HepG2 (cell line): ENCODE measurements at regions not wholly inside any gene's neighbourhood (a gene's known extent, or its start where the extent isn't known, plus 50 kb on each side); places are given as distances from the start of the nearest gene placed in this dataset.

Source experiments
- ATAC-seq: fragments of 200-7000 bp; cut with Tn5 transposase; 3 replicates; pipeline ENCODE4 v1.9.1; 2020; ENCODE audit warnings: mild to moderate bottlenecking, moderate library complexity
- BruUV-seq: library from RNA; stranded (reverse); fragments of 400-500 nt; replicated peaks from 2 replicates; lab custom pipeline; 2021; lab: Mats Ljungman, UMichigan
- CTCF ChIA-PET: fragments of 300-600 bp; formaldehyde crosslinking; extraction: SDS; loops from one replicate; lab custom pipeline; 2021; ENCODE audit warnings: low total read pairs, inconsistent platforms, low intra/inter-chr PET ratio; lab: Yijun Ruan, JAX
- POLR2A ChIA-PET: fragments of 350-600 bp; sonication (Branson Sonifier 250); formaldehyde crosslinking; loops from one replicate; lab custom pipeline; 2020; ENCODE audit warnings: antibody characterized with exemption, inconsistent platforms; lab: Yijun Ruan, JAX
- DNase-seq: peaks from one replicate; pipeline ENCODE4 v3.0.0-alpha.2; 2015; ENCODE audit warnings: low spot score
- FAIRE-seq: peaks from 3 replicates; lab custom pipeline; 2011; peaks lifted over from hg19 to GRCh38; lab: Jason Lieb, UNC
- H2AFZ ChIP-seq: one replicate; pipeline ENCODE4 v1.6.1; 2011; ENCODE audit warnings: low read length, inconsistent platforms
- H3K27ac ChIP-seq: fragments of 300-600 bp; 3 replicates; pipeline ENCODE4 v1.8.0; 2011; ENCODE audit warnings: mixed run types, mild to moderate bottlenecking, mixed read lengths, low read length, inconsistent platforms; ENCODE audit not compliant: insufficient read depth; ENCODE audit errors: extremely low read length
- H3K27me3 ChIP-seq, 2 experiments: fragments of 200-600 bp in 1 of 2; 2 replicates in 1 of 2; 3 replicates in 1 of 2; pipeline versions ENCODE4 v1.6.0 to v1.8.0; 2011; ENCODE audit warnings: low read length in 2 of 2, mild to moderate bottlenecking in 2 of 2, moderate library complexity in 2 of 2, inconsistent platforms in 1 of 2; ENCODE audit not compliant: insufficient read depth in 2 of 2, control insufficient read depth in 1 of 2
- H3K36me3 ChIP-seq, 2 experiments: fragments of 200-600 bp in 1 of 2; replicated peaks in 1 of 2; 2 replicates in 1 of 2; 3 replicates in 1 of 2; pipeline versions ENCODE4 v1.5.1 to v1.8.0; 2011; ENCODE audit warnings: low read length in 2 of 2, inconsistent platforms in 1 of 2; ENCODE audit not compliant: insufficient read depth in 2 of 2, control insufficient read depth in 1 of 2
- H3K4me1 ChIP-seq: 2 replicates; pipeline ENCODE4 v1.5.1; 2012; ENCODE audit warnings: low read length, inconsistent platforms; ENCODE audit not compliant: insufficient read depth
- H3K4me2 ChIP-seq: 2 replicates; pipeline ENCODE4 v1.6.0; 2011; ENCODE audit warnings: low read depth, low read length, inconsistent platforms
- H3K4me3 ChIP-seq, 3 experiments: fragments of 200-600 bp in 1 of 3; sonication (generic), shearing (Covaris generic) in 1 of 3; replicated peaks in 1 of 3; 2 replicates each; pipeline ENCODE4 v1.5.1; 2011 to 2016; ENCODE audit warnings: low read length in 3 of 3, inconsistent platforms in 2 of 3, low read depth in 2 of 3, mild to moderate bottlenecking in 2 of 3, control low read depth in 1 of 3, mixed read lengths in 1 of 3; ENCODE audit not compliant: insufficient read depth in 1 of 3
- H3K79me2 ChIP-seq: one replicate; pipeline ENCODE4 v1.6.1; 2011; ENCODE audit warnings: low read length, inconsistent platforms; ENCODE audit not compliant: insufficient read depth
- H3K9ac ChIP-seq: 2 replicates; pipeline ENCODE4 v1.6.0; 2011; ENCODE audit warnings: mild to moderate bottlenecking, low read depth, low read length, inconsistent platforms; ENCODE audit not compliant: insufficient read depth
- H3K9me3 ChIP-seq: 2 replicates; pipeline ENCODE4 v1.5.1; 2012; ENCODE audit warnings: mild to moderate bottlenecking, low read length
- H4K20me1 ChIP-seq: 2 replicates; pipeline ENCODE4 v1.6.0; 2011; ENCODE audit warnings: inconsistent platforms, mild to moderate bottlenecking, low read length, moderate library complexity; ENCODE audit not compliant: insufficient read depth
- CBX1 ChIP-seq: IDR thresholded peaks from one replicate; pipeline ENCODE4 v1.6.1; 2016; ENCODE audit warnings: antibody characterized with exemption, low read depth
- ELF3 ChIP-seq: IDR thresholded peaks from 2 replicates; pipeline ENCODE4 v1.6.1; 2016; ENCODE audit warnings: missing genetic modification reagents, missing compliant biosample characterization
- MBNL3 ChIP-seq: fragments of 250-450 bp; sonication (Bioruptor Pico); conservative IDR thresholded peaks from 2 replicates; pipeline ENCODE4 v1.8.0; 2022; ENCODE audit warnings: mild to moderate bottlenecking, inconsistent platforms
- MTF1 ChIP-seq: sonication (generic); formaldehyde crosslinking; IDR thresholded peaks from 2 replicates; pipeline ENCODE4 v1.5.0; 2020; ENCODE audit warnings: missing genetic modification reagents
- NRL ChIP-seq: sonication (generic); formaldehyde crosslinking; IDR thresholded peaks from 2 replicates; pipeline ENCODE4 v1.5.0; 2020; ENCODE audit warnings: missing genetic modification reagents, mild to moderate bottlenecking, moderate library complexity, borderline replicate concordance
- RFXAP ChIP-seq: sonication (generic); formaldehyde crosslinking; IDR thresholded peaks from 2 replicates; pipeline ENCODE4 v1.4.0; 2020; ENCODE audit warnings: missing genetic modification reagents, borderline replicate concordance
- SMC3 ChIP-seq: IDR thresholded peaks from 2 replicates; pipeline ENCODE4 v1.6.1; 2011; ENCODE audit warnings: low read length, improper control_type of control experiment
- SRSF4 ChIP-seq: fragments of 200-400 bp; formaldehyde crosslinking; IDR thresholded peaks from one replicate; pipeline ENCODE4 v1.6.1; 2018; ENCODE audit warnings: mild to moderate bottlenecking, low read depth, low read length, moderate library complexity; ENCODE audit not compliant: poor library complexity, severe bottlenecking
- TAF15 ChIP-seq: fragments of 200-400 bp; formaldehyde crosslinking; IDR thresholded peaks from one replicate; pipeline ENCODE4 v1.6.1; 2018; ENCODE audit warnings: mild to moderate bottlenecking, low read depth, low read length; ENCODE audit not compliant: poor library complexity, severe bottlenecking
- TEAD3 ChIP-seq: optimal IDR thresholded peaks from 2 replicates; pipeline ENCODE3; 2016; ENCODE audit warnings: borderline replicate concordance
- TRIM24 ChIP-seq: sonication (generic); formaldehyde crosslinking; IDR thresholded peaks from 2 replicates; pipeline ENCODE4 v1.8.0; 2022; ENCODE audit warnings: mild to moderate bottlenecking, missing genetic modification reagents
- TSC22D2 ChIP-seq: sonication (generic); formaldehyde crosslinking; IDR thresholded peaks from 2 replicates; pipeline ENCODE4 v1.5.1; 2020; ENCODE audit warnings: missing genetic modification reagents, mild to moderate bottlenecking, borderline replicate concordance
- ZBTB42 ChIP-seq: sonication (generic); formaldehyde crosslinking; IDR thresholded peaks from 2 replicates; pipeline ENCODE4 v1.5.0; 2020; ENCODE audit warnings: mild to moderate bottlenecking, missing genetic modification reagents
- ZIK1 ChIP-seq: sonication (generic); formaldehyde crosslinking; IDR thresholded peaks from 2 replicates; pipeline ENCODE4 v1.5.0; 2020; ENCODE audit warnings: mild to moderate bottlenecking, low read depth, missing genetic modification reagents, borderline replicate concordance
- ZNF17 ChIP-seq: sonication (generic); formaldehyde crosslinking; IDR thresholded peaks from 2 replicates; pipeline ENCODE4 v1.5.0; 2020; ENCODE audit warnings: mild to moderate bottlenecking, missing genetic modification reagents
- ZNF546 ChIP-seq: sonication (generic); formaldehyde crosslinking; conservative IDR thresholded peaks from 2 replicates; pipeline ENCODE4 v1.8.1; 2023; ENCODE audit warnings: mild to moderate bottlenecking, missing genetic modification reagents
- WGBS: methylation state at CpG from one replicate; pipeline ENCODE4 v1.1.6; 2017; ENCODE audit warnings: low lambda C conversion rate; 5-methylcytosine and 5-hydroxymethylcytosine counted together
- in situ Hi-C: cut with HindIII; loops from 2 replicates; pipeline ENCODE4 v1.10.0; 2017; ENCODE audit warnings: low pct_unique_long_range_greater_than_20kb; ENCODE audit not compliant: extremely low pct_ligation_motif_present
- intact Hi-C: fragments of 100-400 bp; cut with micrococcal nuclease; formaldehyde crosslinking; loops from one replicate; pipeline ENCODE4 v1.10.0; 2022; ENCODE audit not compliant: unreplicated experiment
- TF ChIP-seq, protein P1 (sequence below): sonication (generic); formaldehyde crosslinking; IDR thresholded peaks from 2 replicates; pipeline ENCODE4 v1.8.0; 2023; ENCODE audit warnings: mild to moderate bottlenecking, missing genetic modification reagents
- TF ChIP-seq, protein P2 (sequence below): sonication (generic); formaldehyde crosslinking; IDR thresholded peaks from 2 replicates; pipeline ENCODE4 v1.4.0; 2020; ENCODE audit warnings: missing genetic modification reagents, mild to moderate bottlenecking, borderline replicate concordance
- TF ChIP-seq, protein P3 (sequence below): sonication (generic); formaldehyde crosslinking; IDR thresholded peaks from 2 replicates; pipeline ENCODE4 v1.5.0; 2020; ENCODE audit warnings: mild to moderate bottlenecking, missing genetic modification reagents

DNA sequence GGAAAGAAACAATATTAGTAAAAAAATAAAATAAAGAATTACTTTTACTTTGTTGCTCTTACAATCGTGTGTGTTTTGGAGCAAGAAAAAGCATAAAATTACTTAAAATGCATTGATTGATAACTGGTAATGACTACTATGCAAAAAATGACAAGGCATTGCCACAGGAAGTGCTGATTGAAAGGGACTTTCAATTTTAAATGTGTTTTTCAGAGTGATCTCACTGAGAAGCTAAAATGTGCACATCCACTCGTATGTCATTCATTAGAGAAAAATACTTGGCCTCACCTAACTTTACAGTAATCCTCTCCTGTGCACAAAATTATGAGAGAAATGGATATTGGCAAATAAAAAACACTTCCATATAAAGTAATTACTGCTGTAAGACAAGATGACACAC is 934.9 kb downstream of the SLITRK6 start (continued):
- TF ChIP-seq ZNF17 (no peak), MBNL3 (no peak), TEAD3 (CRISPR knock-in tag) (no peak)

DNA sequence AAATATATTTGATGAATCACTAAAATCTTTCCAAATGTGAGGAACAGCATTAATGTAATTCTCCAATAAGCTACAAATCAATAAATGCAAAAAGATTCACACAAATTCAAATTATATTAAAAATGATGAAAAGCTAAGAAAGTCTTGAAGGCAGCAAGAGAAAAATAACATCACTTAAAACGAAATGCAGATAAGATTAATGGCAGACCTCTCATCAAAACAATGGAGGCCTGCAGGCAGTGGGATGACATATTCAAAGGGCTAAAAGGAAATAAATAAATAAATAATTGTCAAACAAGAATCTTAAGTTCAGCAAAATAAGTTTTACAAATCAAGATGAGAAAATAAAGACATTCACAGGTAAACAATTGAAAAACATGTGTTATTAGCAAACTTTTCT is 952.1 kb downstream of the SLITRK6 start:
- Histone ChIP-seq H3K4me3 (no peak overlapping the region), H3K9ac (no peak overlapping the region), H3K9me3 (no peaks in the 10 kb centered on the region), H3K4me2 (no peak overlapping the region), H3K27ac (no peak overlapping the region), H2AFZ (no peak overlapping the region), H3K4me1 (no peaks in the 10 kb centered on the region), H3K36me3 (no peaks in the 10 kb centered on the region), H3K79me2 (no peaks in the 10 kb centered on the region), H3K27me3 (no peaks in the 10 kb centered on the region), H4K20me1 (no peaks in the 10 kb centered on the region)
- in situ Hi-C loops (no loop called here), intact Hi-C loops (no loop called here)
- ChIA-PET POLR2A (no interaction called here), CTCF (no interaction called here)
- no peak for ATAC-seq
- BruUV-seq = no TSS peak
- no peak for DNase-seq
- WGBS = 0% methylated on average over 1 of the region's 1 CpG
- no peak for FAIRE-seq
- TF ChIP-seq RFXAP (CRISPR knock-in tag) (no peak), SRSF4 (no peak), ZNF546 (no peak), ZIK1 (CRISPR knock-in tag) (no peak), ELF3 (CRISPR knock-in tag) (no peak), NRL (CRISPR knock-in tag) (no peak), TAF15 (no peak), SMC3 (no peak), MTF1 (CRISPR knock-in tag) (no peak), TSC22D2 (CRISPR knock-in tag) (no peak), CBX1 (no peak), TRIM24 (CRISPR knock-in tag) (no peak), ZBTB42 (no peak)
- TF ChIP-seq, protein P1, sequence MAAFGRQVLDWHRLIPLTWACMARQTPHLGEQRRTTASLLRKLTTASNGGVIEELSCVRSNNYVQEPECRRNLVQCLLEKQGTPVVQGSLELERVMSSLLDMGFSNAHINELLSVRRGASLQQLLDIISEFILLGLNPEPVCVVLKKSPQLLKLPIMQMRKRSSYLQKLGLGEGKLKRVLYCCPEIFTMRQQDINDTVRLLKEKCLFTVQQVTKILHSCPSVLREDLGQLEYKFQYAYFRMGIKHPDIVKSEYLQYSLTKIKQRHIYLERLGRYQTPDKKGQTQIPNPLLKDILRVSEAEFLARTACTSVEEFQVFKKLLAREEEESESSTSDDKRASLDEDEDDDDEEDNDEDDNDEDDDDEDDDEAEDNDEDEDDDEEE = no peak
- TF ChIP-seq, protein P2, sequence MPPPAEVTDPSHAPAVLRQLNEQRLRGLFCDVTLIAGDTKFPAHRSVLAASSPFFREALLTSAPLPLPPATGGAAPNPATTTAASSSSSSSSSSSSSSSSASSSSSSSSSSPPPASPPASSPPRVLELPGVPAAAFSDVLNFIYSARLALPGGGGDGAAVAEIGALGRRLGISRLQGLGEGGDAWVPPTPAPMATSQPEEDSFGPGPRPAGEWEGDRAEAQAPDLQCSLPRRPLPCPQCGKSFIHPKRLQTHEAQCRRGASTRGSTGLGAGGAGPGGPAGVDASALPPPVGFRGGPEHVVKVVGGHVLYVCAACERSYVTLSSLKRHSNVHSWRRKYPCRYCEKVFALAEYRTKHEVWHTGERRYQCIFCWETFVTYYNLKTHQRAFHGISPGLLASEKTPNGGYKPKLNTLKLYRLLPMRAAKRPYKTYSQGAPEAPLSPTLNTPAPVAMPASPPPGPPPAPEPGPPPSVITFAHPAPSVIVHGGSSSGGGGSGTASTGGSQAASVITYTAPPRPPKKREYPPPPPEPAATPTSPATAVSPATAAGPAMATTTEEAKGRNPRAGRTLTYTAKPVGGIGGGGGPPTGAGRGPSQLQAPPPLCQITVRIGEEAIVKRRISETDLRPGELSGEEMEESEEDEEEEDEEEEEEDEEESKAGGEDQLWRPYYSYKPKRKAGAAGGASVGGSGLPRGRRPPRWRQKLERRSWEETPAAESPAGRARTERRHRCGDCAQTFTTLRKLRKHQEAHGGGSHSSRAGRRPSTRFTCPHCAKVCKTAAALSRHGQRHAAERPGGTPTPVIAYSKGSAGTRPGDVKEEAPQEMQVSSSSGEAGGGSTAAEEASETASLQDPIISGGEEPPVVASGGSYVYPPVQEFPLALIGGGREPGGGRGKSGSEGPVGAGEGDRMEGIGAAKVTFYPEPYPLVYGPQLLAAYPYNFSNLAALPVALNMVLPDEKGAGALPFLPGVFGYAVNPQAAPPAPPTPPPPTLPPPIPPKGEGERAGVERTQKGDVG = no peak
- TF ChIP-seq, protein P3, sequence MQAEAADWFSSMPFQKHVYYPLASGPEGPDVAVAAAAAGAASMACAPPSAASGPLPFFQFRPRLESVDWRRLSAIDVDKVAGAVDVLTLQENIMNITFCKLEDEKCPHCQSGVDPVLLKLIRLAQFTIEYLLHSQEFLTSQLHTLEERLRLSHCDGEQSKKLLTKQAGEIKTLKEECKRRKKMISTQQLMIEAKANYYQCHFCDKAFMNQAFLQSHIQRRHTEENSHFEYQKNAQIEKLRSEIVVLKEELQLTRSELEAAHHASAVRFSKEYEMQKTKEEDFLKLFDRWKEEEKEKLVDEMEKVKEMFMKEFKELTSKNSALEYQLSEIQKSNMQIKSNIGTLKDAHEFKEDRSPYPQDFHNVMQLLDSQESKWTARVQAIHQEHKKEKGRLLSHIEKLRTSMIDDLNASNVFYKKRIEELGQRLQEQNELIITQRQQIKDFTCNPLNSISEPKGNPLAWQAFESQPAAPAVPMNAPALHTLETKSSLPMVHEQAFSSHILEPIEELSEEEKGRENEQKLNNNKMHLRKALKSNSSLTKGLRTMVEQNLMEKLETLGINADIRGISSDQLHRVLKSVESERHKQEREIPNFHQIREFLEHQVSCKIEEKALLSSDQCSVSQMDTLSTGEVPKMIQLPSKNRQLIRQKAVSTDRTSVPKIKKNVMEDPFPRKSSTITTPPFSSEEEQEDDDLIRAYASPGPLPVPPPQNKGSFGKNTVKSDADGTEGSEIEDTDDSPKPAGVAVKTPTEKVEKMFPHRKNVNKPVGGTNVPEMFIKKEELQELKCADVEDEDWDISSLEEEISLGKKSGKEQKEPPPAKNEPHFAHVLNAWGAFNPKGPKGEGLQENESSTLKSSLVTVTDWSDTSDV (CRISPR knock-in tag) = no peak
